ENCODE measurements at regions not wholly inside any gene's neighbourhood (a gene's known extent, or its start where the extent isn't known, plus 50 kb on each side); places are given as distances from the start of the nearest gene placed in this dataset.

DNA sequence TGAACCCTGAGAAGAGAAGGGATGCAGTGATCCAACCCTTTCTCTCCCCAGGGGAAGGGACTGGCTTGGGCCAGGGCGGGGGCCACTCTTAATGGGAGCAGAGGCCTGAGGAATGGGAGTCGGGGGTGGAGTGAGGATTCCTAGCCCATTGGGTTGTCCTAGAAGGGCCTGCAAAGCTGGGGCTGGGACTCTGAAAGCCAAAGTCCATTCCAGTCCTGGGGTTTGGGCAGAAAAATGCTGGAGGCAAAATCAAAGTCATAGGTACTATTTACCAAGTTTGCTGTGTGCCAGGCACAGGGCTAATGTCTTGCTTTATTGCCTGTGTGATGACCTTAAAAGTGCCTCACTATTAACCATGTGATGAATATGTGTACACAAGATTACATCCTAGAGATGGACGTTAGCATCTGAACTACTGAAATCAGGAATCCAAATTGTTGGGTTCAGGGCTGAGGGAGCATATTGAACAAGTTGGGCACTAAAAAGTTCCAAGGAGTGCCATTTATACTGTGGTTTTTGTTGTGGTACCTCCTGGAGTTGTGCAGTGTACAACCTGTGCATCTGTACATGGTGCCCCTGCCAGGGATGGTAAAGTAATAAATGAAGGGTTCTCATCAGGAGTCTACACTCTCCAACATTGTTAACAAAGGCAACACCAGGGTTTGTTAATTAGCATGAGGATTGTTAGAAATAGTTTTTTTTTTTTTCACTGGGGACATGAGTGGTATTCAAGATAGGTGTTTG, 84.4 kb upstream of the NKD1 start:
- RAD21 ChIA-PET (ENCODE audit: unreplicated experiment) = no interaction called here
- WGBS (ENCODE audit: insufficient coverage, insufficient replicate concordance, low lambda C conversion rate, missing lambda C conversion rate) = 97% methylated on average over 3 of the region's 3 CpGs
- POLR2A ChIA-PET = no interaction called here
- H4K20me1 ChIP-seq (ENCODE audit: control insufficient read depth, insufficient read depth) = no peaks in the 10 kb centered on the region
- in situ Hi-C loops (cut with MboI) = no loop called here
- no peak overlapping the region for H3K4me2 ChIP-seq (ENCODE audit: control insufficient read depth, insufficient read depth)
- no peak overlapping the region for H2AFZ ChIP-seq (ENCODE audit: control insufficient read depth, low read depth, low read length)
- SMC1A ChIA-PET (ENCODE audit: uncharacterized antibody, unreplicated experiment) = no interaction called here
- DNase-seq (ENCODE audit: low read depth, low spot score) = no peak
- H3K27me3 ChIP-seq (replicated peaks in 1 of 2; ENCODE audit: control insufficient read depth in 2 of 2, insufficient read depth in 2 of 2, low read length in 1 of 2) = peaks cover 0 to 4% of the 10 kb centered on the region in 2 experiments; a peak in 2 of 4 replicates
- CTCF ChIA-PET = interaction anchor here (0.9 kb wide), 1 partner anchor 64 kb away, joined by 3 read pairs; no protein-coding TSS in a partner anchor
- no TSS peak for BruUV-seq (replicated peaks)
- H3K4me3 ChIP-seq = no peak overlapping the region
- H3K79me2 ChIP-seq (ENCODE audit: control insufficient read depth, insufficient read depth, low read length) = no peaks in the 10 kb centered on the region
- no peak overlapping the region for H3K9ac ChIP-seq (ENCODE audit: control insufficient read depth, insufficient read depth, low read length)
- H3K27ac ChIP-seq (ENCODE audit: control insufficient read depth, insufficient read depth) = no peak overlapping the region
- H3K9me3 ChIP-seq (replicated peaks; ENCODE audit: control insufficient read depth, insufficient read depth, low read length) = no peaks in the 10 kb centered on the region
- H3K4me1 ChIP-seq (ENCODE audit: control insufficient read depth, insufficient read depth, low read length) = peaks cover 21% of the 10 kb centered on the region
- intact Hi-C loops (cut with micrococcal nuclease; ENCODE audit: unreplicated experiment) = loop anchor here (5.0 kb wide), 1 partner anchor 284 kb away; no protein-coding TSS in a partner anchor
- ATAC-seq = no peak
- H3K36me3 ChIP-seq (ENCODE audit: control insufficient read depth in 2 of 2, insufficient read depth in 2 of 2, low read length in 1 of 2) = no peaks in the 10 kb centered on the region
- no peak for FAIRE-seq
- TF ChIP-seq SREBF1 (IDR thresholded peaks at IDR 0.05; ENCODE audit: low read length) (no peak), TARDBP (IDR thresholded peaks at IDR 0.05; ENCODE audit: borderline replicate concordance) (no peak), BHLHE40 (IDR thresholded peaks at IDR 0.05; ENCODE audit: borderline replicate concordance in 1 of 2, low read depth in 2 of 2, low read length in 1 of 2) (no peak), ESRRA (IDR thresholded peaks at IDR 0.05; ENCODE audit: low read length) (no peak), PRDM15 (CRISPR knock-in tag; IDR thresholded peaks at IDR 0.05) (no peak), RELB (IDR thresholded peaks at IDR 0.05; ENCODE audit: low read depth) (no peak), ATF7 (IDR thresholded peaks at IDR 0.05; ENCODE audit: low read depth) (no peak), SRF (IDR thresholded peaks at IDR 0.05; ENCODE audit: low read depth in 2 of 2, low read length in 2 of 2) (no peak), KAT2A (conservative IDR thresholded peaks at IDR 0.05; ENCODE audit: control insufficient read depth, low read depth, low read length) (no peak), ETV6 (conservative IDR thresholded peaks at IDR 0.05 in 1 of 2, IDR thresholded peaks at IDR 0.05 in 1 of 2; ENCODE audit: borderline replicate concordance in 1 of 2, low read depth in 1 of 2) (no peak), NFXL1 (IDR thresholded peaks at IDR 0.05; ENCODE audit: borderline replicate concordance) (no peak), LARP7 (IDR thresholded peaks at IDR 0.05) (no peak)
- TF ChIP-seq, protein P1, sequence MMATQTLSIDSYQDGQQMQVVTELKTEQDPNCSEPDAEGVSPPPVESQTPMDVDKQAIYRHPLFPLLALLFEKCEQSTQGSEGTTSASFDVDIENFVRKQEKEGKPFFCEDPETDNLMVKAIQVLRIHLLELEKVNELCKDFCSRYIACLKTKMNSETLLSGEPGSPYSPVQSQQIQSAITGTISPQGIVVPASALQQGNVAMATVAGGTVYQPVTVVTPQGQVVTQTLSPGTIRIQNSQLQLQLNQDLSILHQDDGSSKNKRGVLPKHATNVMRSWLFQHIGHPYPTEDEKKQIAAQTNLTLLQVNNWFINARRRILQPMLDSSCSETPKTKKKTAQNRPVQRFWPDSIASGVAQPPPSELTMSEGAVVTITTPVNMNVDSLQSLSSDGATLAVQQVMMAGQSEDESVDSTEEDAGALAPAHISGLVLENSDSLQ (IDR thresholded peaks at IDR 0.05) = no peak
- TF ChIP-seq, protein P2, sequence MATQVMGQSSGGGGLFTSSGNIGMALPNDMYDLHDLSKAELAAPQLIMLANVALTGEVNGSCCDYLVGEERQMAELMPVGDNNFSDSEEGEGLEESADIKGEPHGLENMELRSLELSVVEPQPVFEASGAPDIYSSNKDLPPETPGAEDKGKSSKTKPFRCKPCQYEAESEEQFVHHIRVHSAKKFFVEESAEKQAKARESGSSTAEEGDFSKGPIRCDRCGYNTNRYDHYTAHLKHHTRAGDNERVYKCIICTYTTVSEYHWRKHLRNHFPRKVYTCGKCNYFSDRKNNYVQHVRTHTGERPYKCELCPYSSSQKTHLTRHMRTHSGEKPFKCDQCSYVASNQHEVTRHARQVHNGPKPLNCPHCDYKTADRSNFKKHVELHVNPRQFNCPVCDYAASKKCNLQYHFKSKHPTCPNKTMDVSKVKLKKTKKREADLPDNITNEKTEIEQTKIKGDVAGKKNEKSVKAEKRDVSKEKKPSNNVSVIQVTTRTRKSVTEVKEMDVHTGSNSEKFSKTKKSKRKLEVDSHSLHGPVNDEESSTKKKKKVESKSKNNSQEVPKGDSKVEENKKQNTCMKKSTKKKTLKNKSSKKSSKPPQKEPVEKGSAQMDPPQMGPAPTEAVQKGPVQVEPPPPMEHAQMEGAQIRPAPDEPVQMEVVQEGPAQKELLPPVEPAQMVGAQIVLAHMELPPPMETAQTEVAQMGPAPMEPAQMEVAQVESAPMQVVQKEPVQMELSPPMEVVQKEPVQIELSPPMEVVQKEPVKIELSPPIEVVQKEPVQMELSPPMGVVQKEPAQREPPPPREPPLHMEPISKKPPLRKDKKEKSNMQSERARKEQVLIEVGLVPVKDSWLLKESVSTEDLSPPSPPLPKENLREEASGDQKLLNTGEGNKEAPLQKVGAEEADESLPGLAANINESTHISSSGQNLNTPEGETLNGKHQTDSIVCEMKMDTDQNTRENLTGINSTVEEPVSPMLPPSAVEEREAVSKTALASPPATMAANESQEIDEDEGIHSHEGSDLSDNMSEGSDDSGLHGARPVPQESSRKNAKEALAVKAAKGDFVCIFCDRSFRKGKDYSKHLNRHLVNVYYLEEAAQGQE (IDR thresholded peaks at IDR 0.05; ENCODE audit: low read depth, low read length) = no peak
